ENCODE measurements at regions not wholly inside any gene's neighbourhood (a gene's known extent, or its start where the extent isn't known, plus 50 kb on each side); places are given as distances from the start of the nearest gene placed in this dataset.
A peak's percentile ranks its signal among the peaks of the same experiment; 100 is the strongest.

GRCh38 chr13:44266772-44267171, 106.9 kb upstream of the SERP2 start:
- ATAC-seq (no peak), DNase-seq (no peak)
- no peaks in the 10 kb centered on the region for H3K36me3 ChIP-seq
- peaks cover 15 to 24% of the 10 kb centered on the region in 2 donors for H3K4me1 ChIP-seq
- no peak overlapping the region for H3K4me3 ChIP-seq
- intact Hi-C loops (cut with DNase I; ENCODE audit: low total_unique reads) (no loop called here), in situ Hi-C loops (cut with MboI; ENCODE audit: low sequenced_read_pairs in 4 of 4) (no loop called here)
- no peaks in the 10 kb centered on the region for H3K9me3 ChIP-seq
- H3K27me3 ChIP-seq, result no peaks in the 10 kb centered on the region
- TF ChIP-seq CTCF (IDR thresholded peaks at IDR 0.05 in 4 of 5, conservative IDR thresholded peaks at IDR 0.05 in 1 of 5) (no peak), POLR2A (IDR thresholded peaks at IDR 0.05) (no peak)
- H3K27ac ChIP-seq, result no peak overlapping the region

GRCh38 chr13:44267203-44267602, 106.4 kb upstream of the SERP2 start:
- ATAC-seq (no peak), DNase-seq (no peak)
- in situ Hi-C loops (cut with MboI; ENCODE audit: low sequenced_read_pairs in 4 of 4) (no loop called here), intact Hi-C loops (cut with DNase I; ENCODE audit: low total_unique reads) (no loop called here)
- Histone ChIP-seq H3K9me3 (no peaks in the 10 kb centered on the region), H3K4me3 (no peak overlapping the region), H3K27me3 (no peaks in the 10 kb centered on the region), H3K4me1 (peaks cover 19 to 29% of the 10 kb centered on the region in 2 donors), H3K36me3 (no peaks in the 10 kb centered on the region), H3K27ac (no peak overlapping the region)
- TF ChIP-seq CTCF (IDR thresholded peaks at IDR 0.05 in 4 of 5, conservative IDR thresholded peaks at IDR 0.05 in 1 of 5), result no peak
- no peak for TF ChIP-seq POLR2A (IDR thresholded peaks at IDR 0.05)

GRCh38 chr13:44267980-44268379, 105.6 kb upstream of the SERP2 start:
- Histone ChIP-seq H3K27ac (no peak overlapping the region), H3K27me3 (no peaks in the 10 kb centered on the region), H3K4me3 (no peak overlapping the region), H3K4me1 (peaks cover 26 to 37% of the 10 kb centered on the region in 2 donors), H3K9me3 (no peaks in the 10 kb centered on the region), H3K36me3 (no peaks in the 10 kb centered on the region)
- no peak for ATAC-seq
- DNase-seq, result no peak
- in situ Hi-C loops (cut with MboI; ENCODE audit: low sequenced_read_pairs in 4 of 4), result no loop called here
- intact Hi-C loops (cut with DNase I; ENCODE audit: low total_unique reads), result no loop called here
- TF ChIP-seq POLR2A (IDR thresholded peaks at IDR 0.05), result no peak
- no peak for TF ChIP-seq CTCF (IDR thresholded peaks at IDR 0.05 in 4 of 5, conservative IDR thresholded peaks at IDR 0.05 in 1 of 5)

GRCh38 chr13:44268980-44269379, 104.6 kb upstream of the SERP2 start:
- Histone ChIP-seq H3K27ac (peak overlapping the region; percentile 81 to 97 (median 93)), H3K27me3 (no peaks in the 10 kb centered on the region), H3K36me3 (no peaks in the 10 kb centered on the region), H3K9me3 (no peaks in the 10 kb centered on the region), H3K4me1 (peaks cover 28 to 40% of the 10 kb centered on the region in 2 donors), H3K4me3 (no peak overlapping the region)
- intact Hi-C loops (cut with DNase I; ENCODE audit: low total_unique reads) (no loop called here), in situ Hi-C loops (cut with MboI; ENCODE audit: low sequenced_read_pairs in 4 of 4) (no loop called here)
- TF ChIP-seq POLR2A (IDR thresholded peaks at IDR 0.05) (no peak), CTCF (IDR thresholded peaks at IDR 0.05 in 4 of 5, conservative IDR thresholded peaks at IDR 0.05 in 1 of 5) (no peak)
- DNase-seq, result no peak
- ATAC-seq, result no peak

GRCh38 chr13:44270150-44270549, 103.5 kb upstream of the SERP2 start:
- DNase-seq (no peak), ATAC-seq (no peak)
- TF ChIP-seq POLR2A (IDR thresholded peaks at IDR 0.05) (no peak), CTCF (IDR thresholded peaks at IDR 0.05 in 4 of 5, conservative IDR thresholded peaks at IDR 0.05 in 1 of 5) (no peak)
- Histone ChIP-seq H3K4me3 (no peak overlapping the region), H3K36me3 (no peaks in the 10 kb centered on the region), H3K27ac (peak overlapping the region; percentile 81 to 97 (median 93)), H3K9me3 (no peaks in the 10 kb centered on the region), H3K27me3 (no peaks in the 10 kb centered on the region), H3K4me1 (peaks cover 40 to 50% of the 10 kb centered on the region in 2 donors)
- intact Hi-C loops (cut with DNase I; ENCODE audit: low total_unique reads), result no loop called here
- in situ Hi-C loops (cut with MboI; ENCODE audit: low sequenced_read_pairs in 4 of 4), result no loop called here
